OCI-LY1 (cell line): ENCODE measurements at regions not wholly inside any gene's neighbourhood (a gene's known extent, or its start where the extent isn't known, plus 50 kb on each side); places are given as distances from the start of the nearest gene placed in this dataset.

Experiments
- CTCF ChIP-seq: fragments of 200-600 bp; sonication (generic), shearing (Covaris generic); IDR thresholded peaks from 2 replicates; pipeline ENCODE4 v1.5.1; 2017; ENCODE audit warnings: mild to moderate bottlenecking, antibody characterized with exemption, low read length, moderate library complexity, mixed read lengths
- EZH2 ChIP-seq: fragments of 200-600 bp; sonication (generic), shearing (Covaris generic); IDR thresholded peaks from 2 replicates; pipeline ENCODE4 v1.8.0; 2017; ENCODE audit warnings: borderline replicate concordance, mixed run types, mild to moderate bottlenecking, antibody characterized with exemption, low read length, moderate library complexity, mixed read lengths

GRCh38 chr6:71399279-71399678 is 110.7 kb downstream of the OGFRL1 start:
- TF ChIP-seq CTCF (no peak), EZH2 (no peak)
